ENCODE measurements at regions not wholly inside any gene's neighbourhood (a gene's known extent, or its start where the extent isn't known, plus 50 kb on each side); places are given as distances from the start of the nearest gene placed in this dataset.

DNA sequence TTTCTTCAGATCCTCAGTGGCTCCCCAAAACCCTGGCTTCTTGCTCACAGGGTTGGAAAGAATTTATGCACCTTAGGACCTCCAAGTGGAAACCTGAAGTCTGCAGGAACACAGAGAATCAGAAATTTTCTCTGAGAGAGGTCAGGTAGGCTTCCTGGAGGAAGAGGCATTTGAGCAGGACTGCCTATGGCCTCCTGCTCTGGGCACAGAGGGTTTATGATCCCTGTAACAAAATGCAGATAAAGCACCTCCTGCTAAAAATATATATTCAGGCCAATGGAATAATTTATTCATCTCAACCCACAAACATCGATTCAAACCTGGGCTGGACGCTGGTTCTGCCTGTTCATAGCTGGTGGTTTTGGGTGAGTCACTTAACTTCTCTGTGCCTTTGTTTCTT lies 68.1 kb upstream of the FGF3 start:
- TF ChIP-seq, protein P1, sequence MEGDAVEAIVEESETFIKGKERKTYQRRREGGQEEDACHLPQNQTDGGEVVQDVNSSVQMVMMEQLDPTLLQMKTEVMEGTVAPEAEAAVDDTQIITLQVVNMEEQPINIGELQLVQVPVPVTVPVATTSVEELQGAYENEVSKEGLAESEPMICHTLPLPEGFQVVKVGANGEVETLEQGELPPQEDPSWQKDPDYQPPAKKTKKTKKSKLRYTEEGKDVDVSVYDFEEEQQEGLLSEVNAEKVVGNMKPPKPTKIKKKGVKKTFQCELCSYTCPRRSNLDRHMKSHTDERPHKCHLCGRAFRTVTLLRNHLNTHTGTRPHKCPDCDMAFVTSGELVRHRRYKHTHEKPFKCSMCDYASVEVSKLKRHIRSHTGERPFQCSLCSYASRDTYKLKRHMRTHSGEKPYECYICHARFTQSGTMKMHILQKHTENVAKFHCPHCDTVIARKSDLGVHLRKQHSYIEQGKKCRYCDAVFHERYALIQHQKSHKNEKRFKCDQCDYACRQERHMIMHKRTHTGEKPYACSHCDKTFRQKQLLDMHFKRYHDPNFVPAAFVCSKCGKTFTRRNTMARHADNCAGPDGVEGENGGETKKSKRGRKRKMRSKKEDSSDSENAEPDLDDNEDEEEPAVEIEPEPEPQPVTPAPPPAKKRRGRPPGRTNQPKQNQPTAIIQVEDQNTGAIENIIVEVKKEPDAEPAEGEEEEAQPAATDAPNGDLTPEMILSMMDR (IDR thresholded peaks at IDR 0.05; ENCODE audit: control insufficient read depth, insufficient read depth, low read depth, low read length, missing control alignments): no peak
- DNase-seq (ENCODE audit: low read depth): no peak
- H3K4me3 ChIP-seq (ENCODE audit: control insufficient read depth, low read depth, low read length): no peak overlapping the region

DNA sequence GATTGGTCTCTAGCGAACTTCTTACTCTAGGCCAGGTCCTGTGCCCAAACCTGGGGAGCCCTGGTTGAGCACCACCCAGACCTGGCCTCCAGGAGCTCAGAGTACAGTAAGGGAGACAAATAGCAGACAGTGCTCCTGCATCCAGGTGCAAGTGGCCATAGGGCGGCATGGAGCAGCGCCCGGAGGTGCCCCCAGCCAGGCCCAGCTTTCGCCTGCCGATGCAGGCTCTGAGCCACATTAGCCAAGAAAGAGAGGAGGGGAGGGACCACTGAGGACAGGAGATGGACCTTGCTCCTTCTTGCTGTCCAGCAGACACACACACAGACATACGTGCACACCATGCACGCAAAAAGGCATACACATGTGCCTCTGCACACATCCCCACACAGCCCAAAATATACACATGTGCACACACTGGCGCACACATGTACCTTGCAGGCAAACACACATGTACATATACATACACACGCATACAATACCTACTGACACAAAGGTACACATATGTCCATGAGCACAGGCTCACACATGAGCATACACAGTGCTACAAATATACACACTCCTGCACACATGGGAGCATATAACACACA lies 68.7 kb upstream of the FGF3 start:
- no peak overlapping the region for H3K4me3 ChIP-seq (ENCODE audit: control insufficient read depth, low read depth, low read length)
- TF ChIP-seq, protein P1 (IDR thresholded peaks at IDR 0.05; ENCODE audit: control insufficient read depth, insufficient read depth, low read depth, low read length, missing control alignments): no peak
- no peak for DNase-seq (ENCODE audit: low read depth)

DNA sequence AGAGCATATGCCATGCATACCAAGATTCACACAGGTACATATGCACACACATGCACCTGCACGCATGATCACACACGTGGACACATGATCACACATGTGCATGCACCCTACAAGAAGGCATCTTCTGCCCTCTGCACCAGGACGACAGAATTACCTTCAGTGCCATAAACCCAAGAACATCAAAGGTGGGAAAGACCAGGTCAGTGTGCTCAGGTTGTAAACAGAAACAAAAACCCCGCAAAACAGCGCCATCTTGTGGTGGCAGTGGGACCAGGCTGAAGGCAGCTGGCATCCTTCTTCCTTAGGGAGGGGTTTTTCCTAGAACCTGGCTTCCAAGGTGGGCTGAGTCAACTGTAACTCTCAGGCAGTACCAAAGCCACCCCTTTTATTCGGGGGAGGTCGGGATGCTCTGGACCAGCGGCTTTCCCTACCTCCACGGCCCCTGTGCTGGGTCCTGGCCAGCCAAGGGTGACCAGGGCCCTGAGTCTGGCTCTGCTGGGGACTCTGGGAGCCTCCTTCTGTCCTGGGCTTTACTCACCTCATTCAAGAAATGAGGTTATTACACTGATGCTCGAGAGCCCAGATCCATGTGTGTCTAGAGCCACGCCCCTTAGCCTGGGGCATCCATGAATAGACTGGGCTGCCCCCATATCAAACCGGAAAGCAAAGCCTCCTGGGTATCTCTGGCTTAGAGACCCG lies 69.4 kb upstream of the FGF3 start:
- no peak overlapping the region for H3K4me3 ChIP-seq (ENCODE audit: control insufficient read depth, low read depth, low read length)
- peak; percentile 4 for DNase-seq (ENCODE audit: low read depth)
- TF ChIP-seq, protein P1 (IDR thresholded peaks at IDR 0.05; ENCODE audit: control insufficient read depth, insufficient read depth, low read depth, low read length, missing control alignments): peak; percentile 93

DNA sequence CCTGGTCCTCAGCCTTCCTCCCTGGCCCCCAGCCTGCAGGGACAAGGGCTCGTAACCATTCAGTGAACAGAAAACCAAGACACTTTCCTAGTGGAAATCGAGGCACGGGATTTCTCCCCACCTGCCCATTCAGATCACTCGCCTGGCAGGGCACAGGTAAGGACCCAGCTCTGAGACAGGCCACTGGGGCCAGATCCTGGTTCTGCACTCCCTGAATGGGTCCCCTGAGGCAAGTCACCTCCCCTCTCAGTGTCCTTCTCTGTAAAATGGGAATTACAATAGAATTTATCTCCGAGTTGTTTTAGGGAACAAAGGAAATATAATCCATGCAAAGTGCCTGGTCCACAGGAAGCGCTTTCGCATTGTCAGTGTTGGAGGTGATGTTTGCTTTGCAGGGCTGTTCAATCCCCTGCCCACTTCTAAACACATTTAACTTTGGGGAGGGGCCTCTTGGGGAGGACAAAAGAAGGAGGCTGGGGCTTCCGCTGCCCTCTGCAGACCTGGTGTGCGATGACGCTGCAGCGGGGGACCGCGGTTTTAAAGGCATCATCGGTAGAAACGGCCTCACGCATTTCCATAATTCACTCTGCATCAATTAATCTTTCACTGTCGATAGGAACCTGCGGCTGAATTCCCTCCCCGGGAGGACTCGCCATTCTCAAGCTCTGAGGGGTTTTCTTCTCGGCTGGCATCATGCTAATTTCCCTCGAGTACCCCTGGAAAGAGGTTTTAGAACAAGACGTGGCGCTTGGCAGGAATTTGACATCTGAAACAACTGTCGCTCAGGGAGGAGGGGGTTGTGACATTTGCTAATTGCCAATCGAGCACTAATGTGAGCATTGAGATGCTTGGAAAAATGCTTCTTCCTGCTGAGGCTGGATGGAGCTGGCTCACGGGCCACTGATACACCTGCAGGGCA lies 70.4 kb upstream of the FGF3 start:
- no peak overlapping the region for H3K4me3 ChIP-seq (ENCODE audit: control insufficient read depth, low read depth, low read length)
- TF ChIP-seq, protein P1 (IDR thresholded peaks at IDR 0.05; ENCODE audit: control insufficient read depth, insufficient read depth, low read depth, low read length, missing control alignments): peak; percentile 4
- DNase-seq (ENCODE audit: low read depth): no peak

DNA sequence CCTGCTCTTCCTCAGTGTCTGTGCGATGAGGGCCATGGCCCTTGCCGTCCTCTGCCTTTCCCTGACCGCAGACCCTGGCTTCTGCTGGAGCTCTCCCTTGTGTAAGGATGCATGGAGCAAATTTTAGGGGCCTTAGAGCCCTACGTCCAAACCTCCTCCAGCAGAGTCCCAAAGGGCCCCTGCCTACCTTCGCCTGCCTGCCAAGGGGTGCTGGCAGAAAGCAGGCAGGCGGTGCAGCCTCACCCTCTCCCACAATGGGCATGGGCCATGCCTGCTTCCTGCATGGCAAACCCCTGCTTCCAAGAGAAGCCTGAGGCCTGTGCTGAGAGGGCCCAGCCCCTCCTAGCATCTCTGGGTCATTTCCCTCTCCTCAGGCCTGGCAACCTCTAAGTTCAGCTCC lies 71.3 kb upstream of the FGF3 start:
- TF ChIP-seq, protein P1 (IDR thresholded peaks at IDR 0.05; ENCODE audit: control insufficient read depth, insufficient read depth, low read depth, low read length, missing control alignments): no peak
- no peak overlapping the region for H3K4me3 ChIP-seq (ENCODE audit: control insufficient read depth, low read depth, low read length)
- DNase-seq (ENCODE audit: low read depth): no peak

DNA sequence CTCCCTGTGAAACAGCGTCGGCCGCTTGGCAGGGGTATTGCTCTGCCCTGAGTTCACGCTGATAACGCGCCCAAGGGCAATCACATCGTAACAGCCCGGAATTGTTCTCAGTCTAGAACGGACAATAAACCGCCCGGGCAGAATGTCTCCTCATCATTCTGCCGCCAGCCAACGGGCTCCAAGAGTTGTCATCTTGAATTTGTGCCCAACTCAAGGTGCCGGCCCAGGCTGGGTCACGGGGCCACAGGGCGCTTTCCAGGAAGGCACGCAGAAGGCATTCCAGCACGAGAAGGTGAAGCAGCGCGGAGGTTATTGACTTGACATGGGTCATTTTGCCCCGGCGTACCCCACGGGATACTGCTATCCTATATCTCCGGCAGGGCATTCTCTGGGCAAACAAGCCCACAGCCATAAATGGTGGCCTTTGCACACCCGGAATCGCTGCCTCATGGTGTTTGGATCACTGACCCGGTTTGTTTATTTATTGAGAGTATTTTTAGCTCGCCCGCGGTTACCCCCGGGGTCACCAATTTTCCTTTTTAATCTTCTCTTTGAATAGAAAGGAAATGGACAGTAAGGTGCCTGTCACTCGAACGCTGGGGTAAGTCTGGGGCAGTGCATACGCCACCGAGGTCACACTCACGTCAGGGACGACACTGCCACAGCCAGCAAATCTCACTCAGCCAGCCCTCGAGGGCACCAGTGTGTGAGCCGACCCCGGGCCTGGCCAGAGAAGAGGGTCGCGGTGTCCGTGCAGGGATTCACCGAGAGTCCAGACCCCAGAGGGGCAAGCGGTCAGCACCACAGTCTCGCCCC lies 72.4 kb upstream of the FGF3 start:
- no peak for DNase-seq (ENCODE audit: low read depth)
- no peak overlapping the region for H3K4me3 ChIP-seq (ENCODE audit: control insufficient read depth, low read depth, low read length)
- TF ChIP-seq, protein P1 (IDR thresholded peaks at IDR 0.05; ENCODE audit: control insufficient read depth, insufficient read depth, low read depth, low read length, missing control alignments): no peak

Data from AG09309 (cell line).